GM18873 (cell line): ENCODE measurements at regions not wholly inside any gene's neighbourhood (a gene's known extent, or its start where the extent isn't known, plus 50 kb on each side); places are given as distances from the start of the nearest gene placed in this dataset.

ENCODE experiments used
- ATAC-seq: cut with Tn5 transposase; IDR thresholded peaks from one replicate; pipeline ENCODE4 v1.9.1; 2021; ENCODE audit warnings: mild to moderate bottlenecking, moderate library complexity, moderate number of reproducible peaks; ENCODE audit not compliant: unreplicated experiment, low FRiP score

DNA sequence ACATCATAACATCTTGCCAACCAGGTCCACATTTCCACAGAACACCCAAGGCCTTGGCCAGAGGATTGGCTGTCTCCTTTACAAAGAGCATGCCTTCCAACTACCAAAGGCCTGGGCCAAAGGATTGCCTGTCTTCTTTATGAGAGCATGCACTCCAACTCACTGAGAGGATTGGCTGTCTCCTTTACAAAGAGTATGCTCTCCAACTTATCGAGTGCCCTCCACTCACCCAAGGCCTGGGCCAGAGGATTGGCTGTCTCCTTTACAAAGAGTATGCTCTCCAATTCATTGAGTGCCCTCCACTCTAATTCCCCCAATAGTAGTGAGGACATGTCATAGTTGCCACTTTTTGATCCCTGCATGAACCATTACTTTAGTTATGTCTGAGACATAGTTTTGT lies 79.9 kb upstream of the TAS2R1 start:
- ATAC-seq, result no peak

DNA sequence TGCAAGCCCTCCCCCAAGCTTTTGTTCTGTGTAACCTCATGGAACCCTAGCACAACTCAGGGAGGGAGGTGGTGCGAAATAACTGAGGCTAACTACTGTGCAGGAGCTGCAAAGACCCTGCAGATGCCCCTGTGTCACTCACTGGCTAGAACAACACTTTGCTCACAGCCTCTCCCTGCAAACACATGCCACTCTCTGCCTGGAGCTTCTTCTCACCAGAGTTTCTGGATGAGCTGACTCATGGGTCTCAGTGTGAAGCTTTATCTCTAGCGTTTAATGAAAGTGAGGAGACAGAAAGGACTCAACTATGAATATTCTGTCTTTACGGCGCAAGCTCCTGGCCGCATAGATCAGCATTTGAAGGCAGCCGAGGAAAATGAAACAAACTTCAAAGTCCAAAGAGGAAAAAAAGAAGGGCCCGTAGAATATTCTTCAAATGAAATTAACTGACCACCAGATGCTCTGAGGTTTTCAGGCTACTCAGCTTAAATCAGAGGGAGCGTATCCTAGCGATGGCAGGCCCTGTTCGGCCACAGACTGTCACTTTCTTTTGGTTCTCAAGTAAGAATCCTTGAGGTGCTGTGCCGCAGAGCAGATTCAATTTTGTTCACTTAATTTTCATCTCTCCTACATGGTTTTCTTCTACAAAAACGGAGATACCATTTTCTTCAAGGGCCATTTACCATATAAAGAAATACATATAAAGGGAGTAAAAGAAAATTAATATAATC lies 77.7 kb upstream of the TAS2R1 start:
- ATAC-seq, result no peak

DNA sequence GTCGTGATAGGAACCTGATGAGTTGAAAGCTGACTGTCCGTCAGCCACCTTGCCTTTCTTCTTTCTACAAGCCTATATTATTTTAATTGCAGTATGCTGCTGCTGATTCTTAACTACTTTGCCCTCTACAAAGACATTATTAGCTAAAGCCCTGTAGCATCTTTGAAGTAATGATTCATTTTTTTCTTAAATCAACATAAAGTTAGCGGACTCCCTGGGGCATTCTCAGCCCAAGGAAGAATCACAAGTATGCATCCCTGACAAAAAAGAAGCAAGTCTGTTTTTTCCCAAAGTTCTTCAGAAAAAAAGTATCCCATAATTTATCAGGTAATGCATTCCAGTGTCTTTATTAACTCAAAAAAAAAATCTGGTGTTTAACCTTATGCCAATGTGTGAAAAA lies 69.5 kb upstream of the TAS2R1 start:
- ATAC-seq, result no peak

DNA sequence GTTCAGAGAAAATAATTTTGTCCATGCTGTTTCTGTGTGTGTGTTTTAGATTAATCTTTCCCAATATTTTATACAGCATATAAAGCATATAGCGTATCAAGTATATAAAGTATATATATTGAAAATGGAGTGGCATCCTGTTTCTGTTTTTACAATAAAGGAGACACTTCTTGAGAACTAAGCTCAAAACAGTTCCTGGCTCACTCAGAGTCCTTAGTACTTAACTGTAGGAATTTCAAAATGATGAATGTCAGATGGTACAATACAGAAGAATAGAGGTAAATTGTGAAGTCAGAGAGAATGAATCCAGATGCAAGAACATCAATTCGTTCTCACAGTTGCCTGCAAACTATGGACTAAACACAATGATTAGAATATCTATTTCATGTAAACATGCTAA lies 68.7 kb upstream of the TAS2R1 start:
- ATAC-seq, result no peak

DNA sequence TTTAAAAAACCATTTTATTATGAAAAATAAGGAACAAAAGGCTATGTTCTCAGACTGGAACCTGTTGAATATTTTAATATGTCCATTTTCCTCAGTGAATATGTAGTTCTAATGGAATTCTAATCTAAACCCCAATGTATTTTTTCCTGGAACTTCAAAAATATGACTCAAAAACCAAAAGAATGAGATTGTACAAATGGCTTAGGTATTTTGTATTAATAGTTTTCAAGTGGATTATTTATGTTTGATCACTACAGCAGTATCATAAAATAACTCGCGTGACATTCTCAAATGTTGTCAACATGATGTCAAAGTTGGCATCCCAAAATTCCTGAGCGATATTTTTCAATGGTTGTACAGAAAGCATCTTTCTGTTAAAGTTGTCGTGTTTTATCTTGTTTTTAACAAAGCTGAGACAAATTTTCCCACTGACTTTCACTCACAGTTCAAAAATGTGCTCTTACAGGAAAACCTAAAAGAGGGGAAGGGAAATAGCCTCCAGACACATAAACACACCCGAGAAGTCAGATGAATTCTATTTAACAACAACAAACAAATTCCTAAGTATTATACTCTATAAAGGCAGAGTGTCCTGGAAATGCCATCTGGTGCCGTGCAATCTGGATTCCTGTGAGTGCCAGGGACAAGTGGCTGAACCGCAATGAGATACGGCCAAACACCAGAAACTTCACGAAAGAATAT lies 68.1 kb upstream of the TAS2R1 start:
- no peak for ATAC-seq

DNA sequence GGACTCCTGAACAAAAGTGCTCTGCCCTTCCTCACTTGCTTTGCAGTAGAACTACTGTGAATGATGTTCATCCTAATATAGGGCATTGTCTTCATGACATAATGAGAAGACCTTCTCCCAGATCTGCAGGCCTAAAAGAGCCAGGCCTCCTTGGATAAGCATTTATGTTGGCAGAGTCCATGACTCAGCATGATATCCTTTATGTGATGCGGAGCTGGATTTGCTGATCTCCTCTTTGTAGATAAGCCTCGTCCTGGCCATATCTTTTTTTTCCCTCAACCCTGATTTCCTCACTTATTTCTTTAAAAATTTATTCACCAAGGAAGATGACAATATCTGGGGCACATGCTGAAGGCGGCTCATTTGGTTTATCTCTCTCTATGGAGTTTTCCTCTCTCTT lies 62.4 kb upstream of the TAS2R1 start:
- ATAC-seq, result no peak

DNA sequence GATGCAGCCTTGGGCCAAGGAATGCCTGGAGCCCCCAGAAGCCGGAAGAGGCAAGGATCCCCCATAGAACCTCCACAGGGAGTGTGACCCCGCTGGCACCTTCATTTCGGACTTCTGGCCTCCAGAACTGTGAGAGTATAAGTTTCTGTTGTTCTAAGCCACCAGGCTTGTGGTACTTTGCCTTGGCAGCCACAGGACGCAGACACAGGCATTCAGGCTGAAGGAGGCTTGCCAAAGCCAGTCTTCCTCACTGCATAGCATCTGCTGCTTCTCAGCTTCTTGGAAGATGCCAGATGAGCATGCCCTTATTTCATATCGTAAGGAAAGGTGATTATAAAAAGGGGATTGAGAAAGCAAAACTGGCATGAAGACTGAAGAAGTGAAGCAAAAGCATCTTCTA lies 61.1 kb upstream of the TAS2R1 start:
- ATAC-seq, result no peak

DNA sequence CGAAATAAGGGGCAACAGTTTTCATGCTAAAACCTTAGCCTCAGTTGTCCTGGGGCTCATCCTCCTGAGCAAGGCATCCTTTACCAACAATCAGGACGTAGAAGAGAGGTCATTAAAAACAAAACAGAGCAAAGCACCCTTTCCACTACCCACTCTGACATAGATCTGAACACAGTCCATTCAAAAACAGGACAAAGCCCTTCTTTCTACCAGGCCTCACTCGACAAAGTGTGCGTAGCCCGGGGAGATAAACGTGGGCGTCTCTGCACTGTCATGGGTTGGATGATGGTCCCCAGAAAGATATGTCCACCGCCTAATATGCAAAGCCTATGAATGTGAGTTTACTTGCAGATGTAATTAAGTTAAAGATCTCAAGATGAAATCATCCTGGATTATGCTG lies 60.6 kb upstream of the TAS2R1 start:
- ATAC-seq, result no peak

DNA sequence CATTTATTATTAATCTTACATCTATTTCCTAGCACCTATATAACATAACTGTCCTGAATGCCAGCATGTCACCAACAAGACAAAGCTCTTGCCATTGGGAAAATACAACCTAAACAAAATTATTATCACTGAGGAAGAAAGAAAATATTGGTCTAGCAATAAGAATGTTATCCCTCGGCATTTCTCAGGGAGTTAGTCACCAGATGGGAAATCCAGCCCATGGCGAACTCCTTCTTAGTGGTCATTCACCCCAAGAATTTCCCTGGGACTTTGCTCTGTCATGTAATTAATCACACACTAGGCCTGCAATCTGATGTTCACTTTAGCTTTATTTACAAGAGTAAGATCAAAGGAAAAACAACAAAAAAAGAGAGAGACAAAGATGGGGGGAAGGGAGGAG lies 56.1 kb upstream of the TAS2R1 start:
- no peak for ATAC-seq

DNA sequence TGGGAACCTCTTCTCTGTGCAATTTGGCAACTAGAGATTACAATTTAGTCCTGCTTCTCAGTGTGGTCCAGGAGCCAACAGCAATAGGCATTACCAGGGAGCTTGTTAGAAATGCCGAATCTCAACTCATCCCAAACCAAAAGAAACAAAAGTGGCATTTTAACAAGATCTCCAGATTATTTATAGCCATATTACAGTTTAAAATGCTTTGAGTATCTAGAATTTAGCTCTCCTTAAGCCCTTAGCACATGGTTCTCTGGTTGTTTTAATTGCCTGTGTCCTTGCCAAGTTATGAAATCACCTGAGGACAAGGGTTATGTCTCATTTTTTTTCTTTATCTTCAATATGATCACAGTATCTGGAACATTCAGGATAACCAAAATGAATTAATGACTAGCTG lies 51.6 kb upstream of the TAS2R1 start:
- ATAC-seq, result no peak
